Spleen (tissue), 11 donors: ENCODE measurements at regions not wholly inside any gene's neighbourhood (a gene's known extent, or its start where the extent isn't known, plus 50 kb on each side); places are given as distances from the start of the nearest gene placed in this dataset.

Experiments used
- DNase-seq: peaks from one replicate; pipeline ENCODE4 v3.0.0-alpha.2; 2020
- H3K27ac ChIP-seq, 8 donors: fragments of 200-600 bp; sonication (generic) in 7 of 8; 1 replicate in 4 of 8; 2 replicates in 4 of 8; pipeline versions ENCODE4 v1.5.0 to v1.8.0; 2016 to 2021; ENCODE audit warnings: inconsistent platforms in 4 of 8, mild to moderate bottlenecking in 4 of 8, moderate library complexity in 1 of 8
- H3K27me3 ChIP-seq, 7 donors: fragments of 200-600 bp; sonication (generic) in 6 of 7; replicated peaks in 1 of 7; 1 replicate in 4 of 7; 2 replicates in 3 of 7; pipeline versions ENCODE4 v1.5.0 to v1.8.0; 2016 to 2021; ENCODE audit warnings: inconsistent platforms in 3 of 7, mild to moderate bottlenecking in 1 of 7
- H3K36me3 ChIP-seq, 6 donors: fragments of 200-600 bp; sonication (generic) in 5 of 6; 1 replicate in 4 of 6; 2 replicates in 2 of 6; pipeline versions ENCODE4 v1.5.0 to v1.8.0; 2016 to 2021; ENCODE audit warnings: inconsistent platforms in 2 of 6
- H3K4me1 ChIP-seq, 6 donors: fragments of 200-600 bp; sonication (generic) in 5 of 6; 1 replicate in 3 of 6; 2 replicates in 3 of 6; pipeline versions ENCODE4 v1.5.0 to v1.8.0; 2016 to 2021; ENCODE audit warnings: inconsistent platforms in 3 of 6
- H3K4me3 ChIP-seq, 8 donors: fragments of 200-600 bp; sonication (generic) in 7 of 8; 1 replicate in 4 of 8; 2 replicates in 4 of 8; pipeline versions ENCODE4 v1.5.0 to v1.8.0; 2016 to 2021; ENCODE audit warnings: inconsistent platforms in 4 of 8, mild to moderate bottlenecking in 4 of 8, moderate library complexity in 2 of 8
- H3K9me3 ChIP-seq, 8 donors: fragments of 200-600 bp; sonication (generic) in 7 of 8; 1 replicate in 4 of 8; 2 replicates in 4 of 8; pipeline versions ENCODE4 v1.5.0 to v1.8.0; 2016 to 2021; ENCODE audit warnings: inconsistent platforms in 4 of 8
- POLR2A ChIP-seq, 3 donors: fragments of 450-650 bp; IDR thresholded peaks; one replicate each; pipeline ENCODE4 v1.5.1; 2017; ENCODE audit warnings: antibody characterized with exemption in 3 of 3, mild to moderate bottlenecking in 1 of 3
- POLR2AphosphoS5 ChIP-seq, 3 donors: sonication (generic); formaldehyde crosslinking; IDR thresholded peaks; one replicate each; pipeline ENCODE4 v1.5.1; 2017; ENCODE audit warnings: antibody characterized with exemption in 3 of 3
- WGBS, 5 donors: extraction: QIAGEN DNeasy Blood & Tissue Kit in 3 of 5; methylation state at CpG; one replicate each; pipeline versions ENCODE4 v1.1.5 to v1.1.7; 2013 to 2018; 5-methylcytosine and 5-hydroxymethylcytosine counted together
- intact Hi-C: fragments of 100-400 bp; cut with DNase I; formaldehyde crosslinking; loops from one replicate; pipeline ENCODE4 v1.15.0; 2023; ENCODE audit warnings: low total_unique reads
- TF ChIP-seq, protein P1 (sequence below), 11 experiments: fragments of 200-600 bp in 7 of 11; fragments of 450-650 bp in 4 of 11; sonication (generic) in 4 of 11; IDR thresholded peaks in 8 of 11; conservative IDR thresholded peaks in 3 of 11; 1 replicate in 7 of 11; 2 replicates in 4 of 11; pipeline versions ENCODE4 v1.4.0 to v1.8.0; 2016 to 2021; ENCODE audit warnings: antibody characterized with exemption in 11 of 11, inconsistent platforms in 4 of 11, mild to moderate bottlenecking in 1 of 11
- donor health status: healthy with polysubstance abuse.
- donor health status: DM: no; HTN: no; CAD: no; lungs with moderate emphysema.
- donor health status: DM: no; HTN: no; CAD: no.
- donor health status: Bipolar disorder and iron deficiency.
- donor health status: healthy.
- donor health status: DM: no; HTN: no; CAD: no.
- donor health status: DM: yes; HTN: yes; CAD: no.

DNA sequence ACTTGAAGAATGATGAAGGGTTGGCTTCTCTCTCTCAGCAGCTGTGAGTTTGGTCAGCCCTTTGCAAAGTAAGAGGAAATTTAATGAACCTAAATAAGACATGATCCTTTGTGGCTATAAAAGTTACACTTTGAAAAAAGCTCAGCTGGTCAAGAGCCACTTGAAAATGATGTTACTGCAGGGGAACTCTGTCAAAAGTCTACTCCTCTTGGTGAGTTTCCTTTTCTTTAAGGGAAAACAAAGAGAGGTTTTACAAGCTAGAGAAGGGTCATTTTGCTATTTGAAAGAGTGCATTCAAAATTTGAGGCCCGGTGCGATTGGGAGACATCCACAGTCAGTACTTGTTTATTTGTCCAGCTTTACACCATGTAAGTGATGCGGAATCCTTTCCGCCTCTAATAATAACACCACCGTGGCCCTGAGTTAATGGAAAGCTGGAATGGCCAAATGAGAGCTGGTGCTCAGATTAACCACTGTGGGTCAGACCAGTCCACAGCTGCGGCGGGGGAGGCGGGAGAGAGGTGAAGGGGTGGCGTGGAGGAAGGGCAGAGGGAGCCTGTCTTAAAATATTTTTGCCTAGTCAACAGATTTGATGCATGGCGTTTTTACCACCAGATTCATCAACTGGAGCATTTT, 404.0 kb downstream of the TLE4 start:
- Histone ChIP-seq H3K4me1 (no peaks in the 10 kb centered on the region), H3K9me3 (no peaks in the 10 kb centered on the region), H3K36me3 (no peaks in the 10 kb centered on the region), H3K4me3 (no peak overlapping the region), H3K27me3 (peaks cover 0 to 9% (median 0%) of the 10 kb centered on the region in 7 donors), H3K27ac (no peak overlapping the region)
- no peak for DNase-seq
- TF ChIP-seq POLR2AphosphoS5 (IDR thresholded peaks at IDR 0.05) = peak in 1 of 3 donors; percentile 32
- TF ChIP-seq, protein P1, sequence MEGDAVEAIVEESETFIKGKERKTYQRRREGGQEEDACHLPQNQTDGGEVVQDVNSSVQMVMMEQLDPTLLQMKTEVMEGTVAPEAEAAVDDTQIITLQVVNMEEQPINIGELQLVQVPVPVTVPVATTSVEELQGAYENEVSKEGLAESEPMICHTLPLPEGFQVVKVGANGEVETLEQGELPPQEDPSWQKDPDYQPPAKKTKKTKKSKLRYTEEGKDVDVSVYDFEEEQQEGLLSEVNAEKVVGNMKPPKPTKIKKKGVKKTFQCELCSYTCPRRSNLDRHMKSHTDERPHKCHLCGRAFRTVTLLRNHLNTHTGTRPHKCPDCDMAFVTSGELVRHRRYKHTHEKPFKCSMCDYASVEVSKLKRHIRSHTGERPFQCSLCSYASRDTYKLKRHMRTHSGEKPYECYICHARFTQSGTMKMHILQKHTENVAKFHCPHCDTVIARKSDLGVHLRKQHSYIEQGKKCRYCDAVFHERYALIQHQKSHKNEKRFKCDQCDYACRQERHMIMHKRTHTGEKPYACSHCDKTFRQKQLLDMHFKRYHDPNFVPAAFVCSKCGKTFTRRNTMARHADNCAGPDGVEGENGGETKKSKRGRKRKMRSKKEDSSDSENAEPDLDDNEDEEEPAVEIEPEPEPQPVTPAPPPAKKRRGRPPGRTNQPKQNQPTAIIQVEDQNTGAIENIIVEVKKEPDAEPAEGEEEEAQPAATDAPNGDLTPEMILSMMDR (IDR thresholded peaks at IDR 0.05 in 8 of 11, conservative IDR thresholded peaks at IDR 0.05 in 3 of 11) = no peak
- 78 to 85% (median 82%) methylated on average over 10 of the region's 10 CpGs for WGBS, 5 donors
- intact Hi-C loops = no loop called here

DNA sequence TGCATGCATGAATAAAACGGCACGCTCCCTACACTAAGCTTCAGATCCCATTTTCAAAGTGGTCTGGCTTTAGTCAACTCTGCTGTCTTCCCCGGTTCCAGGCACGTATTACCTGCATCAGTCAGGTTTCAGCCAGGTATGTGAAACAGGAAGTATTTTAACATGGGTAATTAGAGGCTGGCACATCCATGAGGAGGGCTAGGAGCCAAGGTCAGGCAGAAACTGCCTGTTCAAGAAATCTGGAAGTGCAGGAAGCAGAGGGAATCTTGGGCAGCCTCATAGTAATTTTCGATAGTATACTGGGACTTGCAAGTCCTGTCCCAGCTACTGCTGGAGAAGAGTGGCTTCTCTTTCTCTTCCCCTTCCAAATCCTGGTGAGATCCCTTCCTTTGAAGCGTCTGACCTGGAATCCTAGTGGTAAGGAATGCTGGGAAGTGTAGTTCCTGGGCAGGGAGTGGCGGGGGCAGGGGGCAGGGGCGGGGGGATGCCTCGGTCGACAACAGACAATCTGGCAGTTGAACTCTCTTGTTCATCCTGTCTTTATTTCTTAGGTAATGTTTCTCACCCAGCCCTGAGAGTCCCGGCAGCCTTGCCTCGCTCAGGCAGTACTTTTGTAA, 403.1 kb downstream of the TLE4 start:
- no peaks in the 10 kb centered on the region for H3K9me3 ChIP-seq
- intact Hi-C loops = no loop called here
- TF ChIP-seq POLR2A (IDR thresholded peaks at IDR 0.05) = no peak
- TF ChIP-seq, protein P1 (IDR thresholded peaks at IDR 0.05 in 8 of 11, conservative IDR thresholded peaks at IDR 0.05 in 3 of 11) = no peak
- H3K4me3 ChIP-seq = no peak overlapping the region
- DNase-seq = no peak
- H3K27ac ChIP-seq = no peak overlapping the region
- H3K27me3 ChIP-seq = peaks cover 0 to 9% (median 0%) of the 10 kb centered on the region in 7 donors
- H3K4me1 ChIP-seq = no peaks in the 10 kb centered on the region
- WGBS, 5 donors = 77 to 81% (median 78%) methylated on average over 12 of the region's 12 CpGs
- H3K36me3 ChIP-seq = no peaks in the 10 kb centered on the region

DNA sequence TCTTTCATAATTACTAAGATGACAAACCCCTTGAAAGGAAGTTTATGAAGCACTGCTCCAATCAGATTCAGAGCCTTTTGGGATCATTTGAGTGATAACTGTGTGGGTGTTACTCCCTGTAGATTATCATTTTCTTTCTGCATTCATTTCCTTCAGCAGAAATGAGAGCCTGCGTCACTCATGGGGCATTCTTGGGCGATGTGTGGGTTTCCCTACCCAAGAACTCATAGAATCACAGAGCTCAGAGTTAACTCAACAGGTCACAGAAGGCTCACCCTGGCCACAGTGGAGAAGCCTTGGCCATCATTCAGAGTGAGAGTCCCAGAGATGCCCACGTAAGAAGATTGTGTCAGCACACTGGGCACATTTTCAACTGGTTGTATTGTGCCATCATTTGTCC, 401.9 kb downstream of the TLE4 start:
- Histone ChIP-seq H3K27ac (no peak overlapping the region), H3K27me3 (peaks cover 0 to 9% (median 0%) of the 10 kb centered on the region in 7 donors), H3K36me3 (no peaks in the 10 kb centered on the region), H3K9me3 (no peaks in the 10 kb centered on the region), H3K4me3 (no peak overlapping the region), H3K4me1 (no peaks in the 10 kb centered on the region)
- intact Hi-C loops = no loop called here
- no peak for DNase-seq
- TF ChIP-seq, protein P1 (IDR thresholded peaks at IDR 0.05 in 8 of 11, conservative IDR thresholded peaks at IDR 0.05 in 3 of 11) = no peak
- TF ChIP-seq POLR2AphosphoS5 (IDR thresholded peaks at IDR 0.05) (no peak), POLR2A (IDR thresholded peaks at IDR 0.05) (no peak)
- WGBS, 5 donors = 68 to 87% (median 83%) methylated on average over 3 of the region's 3 CpGs

DNA sequence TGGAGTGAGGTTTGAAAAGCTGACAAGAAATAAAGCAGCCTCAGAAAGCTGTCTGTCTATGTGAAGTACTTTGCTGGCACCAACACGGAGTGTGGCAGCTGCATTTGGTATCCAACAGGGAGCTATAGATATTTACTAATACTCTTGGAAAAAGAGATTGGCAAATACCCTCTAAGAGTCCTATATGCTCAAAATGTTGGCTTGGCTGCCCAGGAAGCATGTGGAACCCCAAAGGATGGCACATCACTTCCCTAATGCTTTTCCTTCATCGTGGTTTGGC, 398.3 kb downstream of the TLE4 start:
- Histone ChIP-seq H3K27ac (no peak overlapping the region), H3K36me3 (no peaks in the 10 kb centered on the region), H3K27me3 (peaks cover 0 to 3% (median 0%) of the 10 kb centered on the region in 7 donors), H3K9me3 (no peaks in the 10 kb centered on the region), H3K4me1 (no peaks in the 10 kb centered on the region), H3K4me3 (no peak overlapping the region)
- no peak for DNase-seq
- TF ChIP-seq POLR2A (IDR thresholded peaks at IDR 0.05) = no peak
- TF ChIP-seq POLR2AphosphoS5 (IDR thresholded peaks at IDR 0.05) = no peak
- TF ChIP-seq, protein P1 (IDR thresholded peaks at IDR 0.05 in 8 of 11, conservative IDR thresholded peaks at IDR 0.05 in 3 of 11) = no peak
- WGBS, 5 donors = 86 to 92% (median 90%) methylated on average over 2 of the region's 2 CpGs
- intact Hi-C loops = no loop called here
